Loucy (cell line): ENCODE measurements at regions not wholly inside any gene's neighbourhood (a gene's known extent, or its start where the extent isn't known, plus 50 kb on each side); places are given as distances from the start of the nearest gene placed in this dataset.
"Not testable (repeated sequence)": the region's sequence is repeated elsewhere in the genome, so short reads cannot be mapped to it uniquely, and the experiment has no call there.

ENCODE experiments used
- H2AFZ ChIP-seq: fragments of 200-600 bp; sonication (generic); 2 replicates; pipeline ENCODE4 v1.6.0; 2016; ENCODE audit warnings: antibody characterized with exemption, mild to moderate bottlenecking, low read length, moderate library complexity
- H3F3A ChIP-seq: fragments of 200-600 bp; 2 replicates; pipeline ENCODE4 v1.6.0; 2016; ENCODE audit warnings: antibody characterized with exemption, low read depth, mild to moderate bottlenecking
- H3K27me3 ChIP-seq: fragments of 200-600 bp; sonication (generic); 2 replicates; pipeline ENCODE4 v1.6.1; 2014; ENCODE audit warnings: low read length, mild to moderate bottlenecking; ENCODE audit not compliant: insufficient read depth, poor library complexity, severe bottlenecking
- H3K36me3 ChIP-seq: fragments of 200-600 bp; sonication (generic); 2 replicates; pipeline ENCODE4 v1.6.1; 2016; ENCODE audit warnings: low read length; ENCODE audit not compliant: insufficient read depth
- H3K4me1 ChIP-seq: fragments of 200-600 bp; sonication (generic); 2 replicates; pipeline ENCODE4 v1.5.1; 2014; ENCODE audit warnings: low read length, mild to moderate bottlenecking; ENCODE audit not compliant: insufficient read depth, poor library complexity, severe bottlenecking
- H3K4me2 ChIP-seq: fragments of 200-600 bp; sonication (generic); 2 replicates; pipeline ENCODE4 v1.6.0; 2014; ENCODE audit warnings: antibody characterized with exemption, low read length, low read depth, mild to moderate bottlenecking; ENCODE audit not compliant: poor library complexity, severe bottlenecking
- H3K4me3 ChIP-seq: fragments of 200-600 bp; sonication (generic); 2 replicates; pipeline ENCODE4 v1.5.1; 2014; ENCODE audit warnings: low read length, mild to moderate bottlenecking, mixed read lengths; ENCODE audit not compliant: poor library complexity, severe bottlenecking
- H3K79me2 ChIP-seq: fragments of 200-600 bp; sonication (generic); 2 replicates; pipeline ENCODE4 v1.6.1; 2014; ENCODE audit warnings: low read length; ENCODE audit not compliant: insufficient read depth
- H3K9ac ChIP-seq: fragments of 200-600 bp; sonication (generic); 2 replicates; pipeline ENCODE4 v1.6.0; 2014; ENCODE audit warnings: mild to moderate bottlenecking, low read depth, low read length, moderate library complexity; ENCODE audit not compliant: poor library complexity, severe bottlenecking
- H3K9me2 ChIP-seq: fragments of 200-600 bp; sonication (generic); replicated peaks from 2 replicates; pipeline ENCODE4 v1.6.1; 2016; ENCODE audit warnings: low read depth, low read length, mixed read lengths
- H3K9me3 ChIP-seq: fragments of 200-600 bp; sonication (generic); 2 replicates; pipeline ENCODE4 v1.6.1; 2014; ENCODE audit warnings: mild to moderate bottlenecking, antibody characterized with exemption, low read length, low read depth; ENCODE audit not compliant: insufficient read depth
- H4K20me1 ChIP-seq: fragments of 200-600 bp; sonication (generic); 2 replicates; pipeline ENCODE4 v1.6.0; 2014; ENCODE audit warnings: antibody characterized with exemption, low read length, mild to moderate bottlenecking; ENCODE audit not compliant: insufficient read depth, poor library complexity, severe bottlenecking
- CTCF ChIP-seq: fragments of 200-600 bp; sonication (generic); conservative IDR thresholded peaks from 2 replicates; pipeline ENCODE4 v1.5.1; 2014; ENCODE audit warnings: mild to moderate bottlenecking, antibody characterized with exemption, low read length
- EZH2phosphoT487 ChIP-seq: fragments of 200-600 bp; IDR thresholded peaks from 2 replicates; pipeline ENCODE4 v1.6.1; 2018; ENCODE audit warnings: antibody characterized with exemption, mild to moderate bottlenecking, moderate library complexity, borderline replicate concordance

DNA sequence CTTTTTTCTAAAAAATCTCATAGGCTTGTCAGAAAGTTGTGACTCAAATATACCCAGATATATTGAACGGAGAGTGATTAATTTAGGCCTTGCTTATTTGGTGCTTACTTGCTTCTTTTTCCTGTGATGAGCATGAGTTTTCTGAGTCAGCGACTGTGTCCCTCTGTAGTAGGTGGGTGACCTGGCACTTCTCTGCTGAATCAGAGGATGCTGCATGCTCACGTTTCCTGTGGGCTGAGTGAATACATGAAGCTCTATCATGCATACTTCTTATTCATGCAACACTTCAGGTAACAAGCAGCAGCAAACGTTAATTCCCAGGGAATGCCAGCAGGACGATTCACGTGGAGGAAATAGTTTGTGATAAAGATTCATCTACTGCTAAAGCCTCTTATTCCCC, 245.0 kb downstream of the KLF5 start:
- no peaks in the 10 kb centered on the region for H4K20me1 ChIP-seq
- no peaks in the 10 kb centered on the region for H3K79me2 ChIP-seq
- no peaks in the 10 kb centered on the region for H3K27me3 ChIP-seq
- H3K4me2 ChIP-seq = no peak overlapping the region
- H3K9me3 ChIP-seq = no peaks in the 10 kb centered on the region
- TF ChIP-seq EZH2phosphoT487 = no peak
- TF ChIP-seq CTCF = no peak
- H3K36me3 ChIP-seq = no peaks in the 10 kb centered on the region
- H3K4me3 ChIP-seq = no peak overlapping the region
- H3K9ac ChIP-seq = no peak overlapping the region
- H3F3A ChIP-seq = no peaks in the 10 kb centered on the region
- H2AFZ ChIP-seq = no peak overlapping the region
- H3K9me2 ChIP-seq = no peaks in the 10 kb centered on the region
- H3K4me1 ChIP-seq = no peaks in the 10 kb centered on the region

DNA sequence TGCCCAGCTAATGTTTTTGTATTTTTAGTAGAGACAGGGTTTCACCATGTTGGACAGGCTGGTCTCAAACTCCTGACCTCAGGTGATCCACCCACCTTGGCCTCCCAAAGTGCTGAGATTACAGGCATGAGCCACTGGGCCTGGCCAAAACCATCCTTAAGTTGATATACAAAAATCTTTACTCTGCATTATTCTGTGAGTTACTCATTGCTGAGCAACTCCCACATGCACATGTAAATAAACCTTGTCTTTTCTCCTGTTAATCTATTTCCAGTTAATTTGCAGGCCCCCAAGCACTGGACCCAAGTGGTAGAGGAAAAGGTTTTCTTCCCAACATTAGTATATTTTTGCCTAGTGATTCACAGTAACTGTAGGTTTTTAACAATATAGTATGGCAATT, 242.8 kb downstream of the KLF5 start:
- H3K9ac ChIP-seq, H3K9me2 ChIP-seq, H4K20me1 ChIP-seq, H3K4me1 ChIP-seq, H3K36me3 ChIP-seq, H3F3A ChIP-seq, H3K27me3 ChIP-seq, H3K4me3 ChIP-seq, H2AFZ ChIP-seq, H3K79me2 ChIP-seq, H3K4me2 ChIP-seq, H3K9me3 ChIP-seq: not testable (repeated sequence)

DNA sequence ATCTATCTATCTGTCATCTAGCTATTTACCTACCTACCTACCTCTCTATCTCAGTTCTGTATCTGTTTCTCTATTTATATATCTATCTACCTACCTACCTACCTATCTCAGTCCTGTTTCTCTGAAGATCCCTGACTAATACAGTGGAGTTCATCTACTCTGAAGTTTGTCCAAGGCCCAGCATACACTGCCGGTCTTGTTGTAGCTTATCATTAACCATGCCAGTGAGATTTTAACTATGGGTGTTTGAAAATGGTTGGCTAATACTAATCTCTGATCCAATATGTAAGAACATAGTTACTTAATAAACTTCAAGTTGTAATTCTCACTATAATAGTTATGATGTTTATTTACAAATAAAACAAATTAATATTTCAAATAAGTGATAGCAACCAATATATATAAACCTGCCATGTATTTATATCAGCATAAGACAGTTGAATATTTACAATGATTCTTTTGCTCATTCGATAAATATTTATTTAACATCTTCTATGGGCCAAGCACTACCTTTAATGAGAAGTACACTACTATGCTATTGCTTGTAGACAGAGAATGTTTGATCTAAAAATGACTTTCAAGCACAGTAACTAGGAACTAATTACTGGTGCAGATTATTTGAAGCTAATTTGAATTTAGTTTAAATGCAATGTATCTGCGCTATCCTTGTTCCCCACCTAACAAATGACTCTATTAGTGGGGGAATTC, 242.1 kb downstream of the KLF5 start:
- TF ChIP-seq EZH2phosphoT487 (no peak), CTCF (no peak)
- no peak overlapping the region for H2AFZ ChIP-seq
- no peak overlapping the region for H3K9ac ChIP-seq
- H3K9me2 ChIP-seq = no peaks in the 10 kb centered on the region
- H3K9me3 ChIP-seq = no peaks in the 10 kb centered on the region
- H3K79me2 ChIP-seq = no peaks in the 10 kb centered on the region
- no peak overlapping the region for H3K4me3 ChIP-seq
- H3K4me2 ChIP-seq = no peak overlapping the region
- H4K20me1 ChIP-seq = no peaks in the 10 kb centered on the region
- no peaks in the 10 kb centered on the region for H3F3A ChIP-seq
- no peaks in the 10 kb centered on the region for H3K27me3 ChIP-seq
- H3K4me1 ChIP-seq = no peaks in the 10 kb centered on the region
- H3K36me3 ChIP-seq = no peaks in the 10 kb centered on the region

DNA sequence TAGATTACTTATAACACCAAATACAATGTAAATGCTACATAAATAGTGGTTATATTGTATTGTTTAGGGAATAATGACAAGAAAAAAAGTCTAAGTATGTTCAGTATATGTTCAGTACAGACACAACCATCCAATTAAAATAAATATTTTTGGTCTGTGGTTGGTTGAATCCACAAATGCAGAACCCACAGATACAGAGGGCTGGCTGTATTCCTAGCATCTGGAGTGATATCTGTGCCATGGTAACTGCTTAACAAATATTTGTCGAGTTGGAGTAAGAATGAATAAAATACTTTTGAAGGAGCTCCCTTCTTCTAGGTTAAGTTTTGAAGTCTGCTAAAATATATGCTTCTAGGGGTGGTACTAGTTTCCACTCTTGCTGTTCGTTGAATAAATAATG, 241.0 kb downstream of the KLF5 start:
- Histone ChIP-seq H3F3A (no peaks in the 10 kb centered on the region), H4K20me1 (no peaks in the 10 kb centered on the region), H3K4me2 (no peak overlapping the region), H3K27me3 (no peaks in the 10 kb centered on the region), H3K79me2 (no peaks in the 10 kb centered on the region), H3K4me1 (no peaks in the 10 kb centered on the region), H3K9me2 (no peaks in the 10 kb centered on the region), H3K9ac (no peak overlapping the region), H3K9me3 (no peaks in the 10 kb centered on the region), H3K36me3 (no peaks in the 10 kb centered on the region), H3K4me3 (no peak overlapping the region), H2AFZ (no peak overlapping the region)
- TF ChIP-seq CTCF (no peak), EZH2phosphoT487 (no peak)
